Osteocyte (in vitro differentiated cells): ENCODE measurements at regions not wholly inside any gene's neighbourhood (a gene's known extent, or its start where the extent isn't known, plus 50 kb on each side); places are given as distances from the start of the nearest gene placed in this dataset.
A peak's percentile ranks its signal among the peaks of the same experiment; 100 is the strongest.

Experiments
- DNase-seq: peaks from one replicate; pipeline ENCODE4 v3.0.0; 2021; ENCODE audit warnings: mixed read lengths; ENCODE audit not compliant: unreplicated experiment; ENCODE audit errors: extremely low spot score
- H3K27ac Mint-ChIP-seq: one replicate; pipeline ENCODE4 v1.8.0; 2021; ENCODE audit warnings: mild to moderate bottlenecking, mixed read lengths; ENCODE audit not compliant: unreplicated experiment
- H3K27me3 Mint-ChIP-seq: one replicate; pipeline ENCODE4 v1.8.0; 2021; ENCODE audit warnings: mixed read lengths; ENCODE audit not compliant: unreplicated experiment
- H3K36me3 Mint-ChIP-seq: one replicate; pipeline ENCODE4 v1.8.0; 2021; ENCODE audit warnings: mixed read lengths; ENCODE audit not compliant: unreplicated experiment
- H3K4me1 Mint-ChIP-seq: one replicate; pipeline ENCODE4 v1.8.0; 2021; ENCODE audit warnings: mixed read lengths; ENCODE audit not compliant: unreplicated experiment
- H3K4me3 Mint-ChIP-seq: one replicate; pipeline ENCODE4 v1.8.0; 2021; ENCODE audit warnings: mild to moderate bottlenecking, moderate library complexity, mixed read lengths; ENCODE audit not compliant: unreplicated experiment
- H3K9me3 Mint-ChIP-seq: one replicate; pipeline ENCODE4 v1.8.0; 2021; ENCODE audit warnings: mixed read lengths; ENCODE audit not compliant: unreplicated experiment
- TF ChIP-seq, protein P1 (sequence below): fragments of 200-600 bp; sonication (generic); IDR thresholded peaks from 2 replicates; pipeline ENCODE4 v1.5.0; 2021; ENCODE audit warnings: antibody characterized with exemption, mild to moderate bottlenecking, moderate library complexity

DNA sequence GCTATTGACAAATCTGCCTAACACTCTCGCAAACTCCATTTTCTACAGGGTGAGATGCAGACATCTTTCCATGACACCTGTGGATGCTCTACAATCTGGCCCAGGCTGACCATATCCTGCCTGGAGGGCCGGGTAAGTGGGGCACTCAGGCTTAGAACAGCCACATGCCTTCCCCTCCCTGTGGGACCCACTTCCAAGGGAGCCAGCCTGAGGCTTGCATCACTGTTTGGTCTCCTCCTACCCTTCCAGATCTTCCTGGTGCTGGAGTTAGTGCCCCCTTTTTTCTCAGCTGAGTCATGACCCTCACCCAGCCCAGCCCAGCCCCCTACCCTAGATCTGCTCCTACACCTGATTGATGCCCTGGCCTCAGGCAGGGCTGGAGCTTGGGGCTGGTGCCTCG, 62.0 kb upstream of the KCNK12 start:
- peaks cover 5% of the 10 kb centered on the region for H3K27me3 Mint-ChIP-seq
- TF ChIP-seq, protein P1, sequence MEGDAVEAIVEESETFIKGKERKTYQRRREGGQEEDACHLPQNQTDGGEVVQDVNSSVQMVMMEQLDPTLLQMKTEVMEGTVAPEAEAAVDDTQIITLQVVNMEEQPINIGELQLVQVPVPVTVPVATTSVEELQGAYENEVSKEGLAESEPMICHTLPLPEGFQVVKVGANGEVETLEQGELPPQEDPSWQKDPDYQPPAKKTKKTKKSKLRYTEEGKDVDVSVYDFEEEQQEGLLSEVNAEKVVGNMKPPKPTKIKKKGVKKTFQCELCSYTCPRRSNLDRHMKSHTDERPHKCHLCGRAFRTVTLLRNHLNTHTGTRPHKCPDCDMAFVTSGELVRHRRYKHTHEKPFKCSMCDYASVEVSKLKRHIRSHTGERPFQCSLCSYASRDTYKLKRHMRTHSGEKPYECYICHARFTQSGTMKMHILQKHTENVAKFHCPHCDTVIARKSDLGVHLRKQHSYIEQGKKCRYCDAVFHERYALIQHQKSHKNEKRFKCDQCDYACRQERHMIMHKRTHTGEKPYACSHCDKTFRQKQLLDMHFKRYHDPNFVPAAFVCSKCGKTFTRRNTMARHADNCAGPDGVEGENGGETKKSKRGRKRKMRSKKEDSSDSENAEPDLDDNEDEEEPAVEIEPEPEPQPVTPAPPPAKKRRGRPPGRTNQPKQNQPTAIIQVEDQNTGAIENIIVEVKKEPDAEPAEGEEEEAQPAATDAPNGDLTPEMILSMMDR: no peak
- H3K9me3 Mint-ChIP-seq: no peaks in the 10 kb centered on the region
- no peak overlapping the region for H3K4me3 Mint-ChIP-seq
- no peak for DNase-seq
- no peak overlapping the region for H3K27ac Mint-ChIP-seq
- H3K36me3 Mint-ChIP-seq: no peaks in the 10 kb centered on the region
- peaks cover 16% of the 10 kb centered on the region for H3K4me1 Mint-ChIP-seq

DNA sequence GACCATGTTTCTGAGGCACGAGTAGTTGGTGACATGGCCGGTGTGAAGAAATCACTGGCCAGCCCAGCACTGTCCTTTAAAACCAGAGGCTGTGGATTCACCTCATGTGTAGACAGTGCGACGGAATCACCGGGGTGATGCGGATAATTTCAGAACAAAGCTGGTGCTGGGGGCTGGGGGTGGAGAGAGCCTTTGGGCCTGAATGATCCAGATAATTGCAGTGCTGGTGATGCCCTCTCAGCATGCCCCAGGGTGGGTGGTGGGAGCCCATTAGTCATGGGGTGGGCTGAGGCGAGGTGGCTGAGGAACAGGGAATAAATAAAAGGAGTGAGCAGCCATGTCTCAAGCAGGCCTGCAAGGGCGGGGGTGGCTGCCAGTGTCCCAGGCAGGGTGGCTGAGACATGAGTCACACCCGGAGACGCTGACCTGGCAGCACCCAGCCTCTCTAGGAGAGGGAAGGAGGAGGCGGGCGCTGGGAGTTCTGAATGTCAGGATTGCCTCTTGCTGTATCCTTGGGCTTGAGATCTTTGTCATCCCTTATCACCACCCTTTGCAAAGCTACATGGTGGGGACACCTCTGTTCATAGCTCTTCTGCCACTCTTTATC, 61.1 kb upstream of the KCNK12 start:
- no peak overlapping the region for H3K4me3 Mint-ChIP-seq
- peak overlapping the region; percentile 32 for H3K27ac Mint-ChIP-seq
- H3K4me1 Mint-ChIP-seq: peaks cover 16% of the 10 kb centered on the region
- H3K27me3 Mint-ChIP-seq: no peaks in the 10 kb centered on the region
- no peaks in the 10 kb centered on the region for H3K36me3 Mint-ChIP-seq
- no peak for DNase-seq
- no peaks in the 10 kb centered on the region for H3K9me3 Mint-ChIP-seq
- TF ChIP-seq, protein P1: no peak

DNA sequence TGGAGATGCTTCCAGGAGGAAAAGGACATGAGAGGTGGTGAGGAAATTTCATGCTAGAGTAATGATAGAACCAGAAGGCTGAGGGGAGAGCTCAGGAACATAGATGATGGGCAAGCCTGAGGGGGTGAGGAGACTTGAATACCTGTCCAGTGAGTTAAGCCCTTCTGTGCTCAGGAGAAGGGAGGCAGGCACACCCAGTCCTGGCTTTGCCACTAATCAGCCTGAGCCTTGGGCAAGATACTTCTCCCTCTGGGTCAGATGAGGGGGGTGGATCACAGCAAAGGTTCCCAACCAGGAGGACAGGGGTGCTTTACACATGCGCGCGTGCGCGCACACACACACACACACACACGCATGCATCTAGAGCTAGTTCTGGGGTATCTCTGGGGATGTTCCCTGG, 60.5 kb upstream of the KCNK12 start:
- no peak overlapping the region for H3K27ac Mint-ChIP-seq
- H3K4me3 Mint-ChIP-seq: no peak overlapping the region
- no peaks in the 10 kb centered on the region for H3K36me3 Mint-ChIP-seq
- H3K9me3 Mint-ChIP-seq: no peaks in the 10 kb centered on the region
- H3K27me3 Mint-ChIP-seq: no peaks in the 10 kb centered on the region
- no peak for DNase-seq
- TF ChIP-seq, protein P1: no peak
- peaks cover 16% of the 10 kb centered on the region for H3K4me1 Mint-ChIP-seq

DNA sequence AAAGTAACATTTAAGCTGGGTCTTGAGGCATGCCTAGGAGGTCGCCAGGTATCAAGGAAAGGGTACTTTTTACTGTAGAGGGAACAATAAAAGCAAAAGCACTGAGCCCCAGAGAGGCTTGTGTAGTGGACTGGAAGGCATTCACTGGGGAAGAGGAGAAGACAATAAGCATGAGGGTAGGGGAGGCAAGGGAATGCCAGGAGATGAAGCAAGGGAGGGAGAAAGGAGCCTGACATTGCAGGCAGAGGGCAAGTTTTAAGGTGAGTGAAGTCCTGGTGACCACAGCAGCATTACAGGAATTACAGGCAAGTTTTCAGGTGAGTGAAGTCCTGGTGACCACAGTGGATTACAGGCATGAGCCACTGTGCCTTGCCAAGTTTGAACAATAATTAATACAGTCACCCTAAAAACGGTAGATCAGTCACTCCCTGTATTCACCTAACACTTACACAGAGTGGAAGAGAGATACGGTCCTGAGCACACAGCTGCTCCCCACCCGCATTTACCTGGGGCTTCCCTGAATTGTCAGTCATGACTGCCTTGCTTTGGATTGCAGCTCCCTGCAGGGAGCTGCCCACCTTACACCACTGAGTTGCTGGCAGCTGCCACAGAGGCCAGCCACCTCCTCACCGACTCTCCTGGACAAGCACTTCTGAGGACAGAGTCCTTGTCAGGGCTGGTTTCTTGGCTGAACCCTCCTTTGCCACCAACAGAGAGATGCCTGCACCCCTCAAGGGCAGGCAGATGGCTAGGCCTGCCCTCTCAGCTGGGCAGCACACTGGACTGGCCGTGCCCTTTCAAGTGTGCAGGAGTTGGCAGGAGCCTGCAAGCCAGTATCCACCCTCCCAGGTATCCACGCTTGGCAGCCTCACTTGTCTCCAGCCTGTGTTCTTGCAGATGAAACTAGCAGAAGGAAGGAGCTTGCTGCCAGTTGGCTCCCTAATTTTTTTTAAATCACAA, 59.0 kb upstream of the KCNK12 start:
- Mint-ChIP-seq H3K36me3 (no peaks in the 10 kb centered on the region), H3K4me1 (peaks cover 16% of the 10 kb centered on the region), H3K27ac (no peak overlapping the region), H3K27me3 (peaks cover 9% of the 10 kb centered on the region), H3K9me3 (no peaks in the 10 kb centered on the region), H3K4me3 (no peak overlapping the region)
- TF ChIP-seq, protein P1: no peak
- DNase-seq: no peak

DNA sequence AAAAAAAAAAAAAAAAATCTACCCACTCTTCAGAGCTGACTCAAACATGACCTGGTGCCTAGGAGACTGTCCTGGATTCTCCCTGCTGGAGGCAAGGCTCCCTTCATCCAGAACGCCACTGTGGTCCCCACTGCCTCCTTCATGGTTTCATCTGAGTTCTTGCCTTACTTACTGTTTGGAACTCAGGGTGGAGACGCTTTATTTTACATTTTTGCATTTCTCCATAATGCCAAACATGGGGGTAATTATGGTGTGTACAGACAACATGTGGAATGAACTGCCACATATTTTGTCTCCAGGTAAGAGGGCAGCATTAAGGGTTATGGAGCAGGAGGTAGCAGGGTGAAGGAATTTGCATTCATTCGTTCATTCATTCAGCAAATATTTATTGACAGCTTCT, 58.1 kb upstream of the KCNK12 start:
- peaks cover 16% of the 10 kb centered on the region for H3K4me1 Mint-ChIP-seq
- TF ChIP-seq, protein P1: no peak
- no peaks in the 10 kb centered on the region for H3K36me3 Mint-ChIP-seq
- no peak overlapping the region for H3K4me3 Mint-ChIP-seq
- H3K9me3 Mint-ChIP-seq: no peaks in the 10 kb centered on the region
- H3K27me3 Mint-ChIP-seq: peaks cover 16% of the 10 kb centered on the region
- H3K27ac Mint-ChIP-seq: no peak overlapping the region
- no peak for DNase-seq
